Femur (tissue), 1 donor: ENCODE measurements at regions not wholly inside any gene's neighbourhood (a gene's known extent, or its start where the extent isn't known, plus 50 kb on each side); places are given as distances from the start of the nearest gene placed in this dataset.
"Not testable (repeated sequence)": the region's sequence is repeated elsewhere in the genome, so short reads cannot be mapped to it uniquely, and the experiment has no call there.

Experiments used
- DNase-seq: peaks from one replicate; pipeline ENCODE4 v3.0.0-alpha.2; 2017

GRCh38 chr11:22567759-22568158 is 57.9 kb downstream of the FANCF start:
- DNase-seq, result no peak

- no peak for DNase-seq
Observed at GRCh38 chr11:22566293-22566692, 59.3 kb downstream of the FANCF start.

GRCh38 chr11:22561283-22561682 is 64.3 kb downstream of the FANCF start:
- no peak for DNase-seq

DNA sequence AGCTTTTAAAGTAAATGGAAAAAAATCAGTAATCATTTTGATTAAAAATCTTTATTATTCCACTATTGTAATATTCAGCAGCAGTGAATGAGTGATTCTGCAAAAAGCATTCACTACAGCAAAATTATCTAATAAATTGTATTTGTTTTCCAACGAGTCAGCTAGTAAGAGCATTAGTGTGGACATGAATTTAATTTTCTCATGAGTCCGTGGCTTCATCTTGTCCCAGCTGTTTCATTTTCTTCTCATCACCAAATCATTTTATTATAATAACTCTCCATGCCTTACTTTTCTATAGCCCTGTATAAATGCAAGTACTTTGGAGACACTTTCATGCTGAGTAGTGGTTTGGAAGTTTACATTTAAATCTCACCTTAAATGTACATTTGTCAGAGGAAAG is 66.2 kb downstream of the FANCF start:
- DNase-seq, result no peak

DNA sequence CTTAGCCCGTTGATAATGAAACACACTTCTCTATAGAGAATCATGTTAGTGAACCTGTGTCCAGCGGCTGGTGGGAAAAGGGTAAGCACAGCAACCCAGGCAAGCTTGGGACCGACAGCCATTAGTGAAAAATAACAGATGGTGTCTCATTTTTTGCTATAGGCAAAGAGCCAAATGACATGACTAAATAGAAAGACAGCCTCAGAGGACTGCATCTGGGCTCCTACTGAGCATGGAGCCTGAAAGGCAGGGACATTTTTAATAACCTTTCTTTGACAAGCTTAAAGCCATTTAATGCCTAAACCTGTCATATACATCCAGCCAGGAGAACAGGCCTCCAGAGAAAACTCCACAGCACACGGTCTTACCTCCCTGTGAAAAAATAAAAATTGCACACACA is 67.0 kb downstream of the FANCF start:
- DNase-seq, result no peak

DNA sequence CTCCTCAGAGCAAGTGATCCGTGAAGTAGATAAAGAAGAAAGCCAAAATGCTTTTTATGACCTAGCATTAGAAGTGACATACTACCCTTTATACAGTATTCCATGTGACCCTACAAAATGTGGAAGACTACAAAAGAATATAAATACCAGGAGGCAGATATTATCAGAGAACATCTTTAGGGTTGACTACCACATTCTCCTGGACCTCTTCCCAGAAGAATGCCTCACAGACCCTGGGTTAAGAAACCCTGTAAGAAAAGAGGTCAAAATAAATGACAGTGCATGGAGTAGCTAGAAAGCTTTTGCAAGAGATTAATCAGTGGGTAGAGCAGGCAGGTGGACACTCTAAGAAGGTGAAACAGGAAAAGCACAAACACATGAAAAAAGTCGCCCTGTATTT is 69.2 kb downstream of the FANCF start:
- no peak for DNase-seq

DNA sequence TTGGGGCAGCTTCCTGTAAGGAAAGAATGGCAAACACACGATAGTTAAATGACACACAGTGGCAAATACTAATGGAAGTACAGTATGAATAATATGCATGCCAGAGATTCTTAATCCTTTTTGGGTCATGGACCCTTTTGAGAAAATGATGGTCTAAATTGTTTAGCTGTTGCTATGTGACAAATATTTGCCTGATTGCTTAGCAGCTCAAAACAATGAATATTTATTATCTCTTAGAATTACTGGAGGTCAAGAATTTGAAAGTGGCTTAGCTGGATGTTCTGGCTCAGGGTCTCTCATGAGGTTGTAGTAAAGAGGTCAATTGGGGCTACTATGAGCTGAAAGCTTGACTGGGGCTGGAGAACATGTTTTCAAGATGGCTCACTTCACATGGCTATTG is 69.7 kb downstream of the FANCF start:
- no peak for DNase-seq

DNA sequence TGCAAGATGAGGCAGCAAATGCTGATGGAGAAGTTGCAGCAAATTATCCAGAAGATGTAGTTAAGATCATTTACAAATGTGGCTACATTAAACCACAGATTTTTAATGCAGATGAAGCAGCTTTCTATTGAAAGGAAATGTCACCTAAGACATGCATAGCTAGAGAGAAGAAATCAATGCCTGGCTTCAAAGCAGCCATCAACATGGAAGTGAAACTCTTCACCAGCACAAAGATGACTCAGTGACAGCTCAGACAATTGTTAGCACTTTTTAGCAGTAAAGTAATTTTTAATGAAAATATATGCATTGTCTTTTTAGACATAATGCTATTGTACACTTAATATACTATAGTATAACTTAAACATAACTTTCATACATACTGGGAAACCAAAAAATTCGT is 71.4 kb downstream of the FANCF start:
- DNase-seq, result no peak

DNA sequence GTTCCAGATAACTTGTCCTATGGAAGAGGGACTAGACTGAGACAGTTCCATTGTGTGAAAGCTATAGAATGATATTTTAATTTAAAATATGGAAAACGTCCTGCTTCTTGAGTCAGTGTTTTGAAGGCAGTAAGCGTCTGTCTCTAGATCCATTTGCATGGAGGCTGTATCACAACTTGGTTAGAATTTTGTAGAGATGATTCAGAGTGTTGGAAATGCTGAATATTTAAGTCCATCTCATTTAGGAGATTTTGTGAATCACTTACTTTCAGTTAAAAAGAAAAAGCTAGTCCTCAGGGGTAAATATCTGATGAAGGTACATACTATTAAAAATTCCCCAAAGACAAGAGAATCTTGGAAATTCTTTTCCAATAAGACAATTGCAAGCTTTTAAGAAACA is 72.7 kb downstream of the FANCF start:
- no peak for DNase-seq

DNA sequence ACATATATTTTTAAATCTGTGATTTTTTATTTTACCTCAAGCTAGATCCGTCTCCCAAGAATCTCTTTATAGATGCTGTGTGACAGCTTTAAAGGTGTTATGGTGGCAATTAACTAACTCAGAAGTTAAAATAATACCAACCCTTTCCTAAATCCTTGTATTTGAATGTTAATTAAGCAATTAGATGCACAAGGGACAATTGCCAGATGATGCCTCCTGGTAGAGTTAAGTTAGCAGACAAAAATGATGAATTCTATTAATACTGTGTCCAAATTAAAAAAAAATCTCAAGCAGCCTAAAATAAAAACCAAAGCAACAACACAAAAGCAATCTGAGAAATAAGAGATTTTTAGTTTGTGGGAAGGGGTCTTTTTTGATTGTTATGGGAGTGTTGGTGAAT is 78.9 kb downstream of the FANCF start:
- DNase-seq, result no peak

- DNase-seq, result peak; percentile 41
Observed at GRCh38 chr11:22543261-22543660, 82.4 kb downstream of the FANCF start.

DNA sequence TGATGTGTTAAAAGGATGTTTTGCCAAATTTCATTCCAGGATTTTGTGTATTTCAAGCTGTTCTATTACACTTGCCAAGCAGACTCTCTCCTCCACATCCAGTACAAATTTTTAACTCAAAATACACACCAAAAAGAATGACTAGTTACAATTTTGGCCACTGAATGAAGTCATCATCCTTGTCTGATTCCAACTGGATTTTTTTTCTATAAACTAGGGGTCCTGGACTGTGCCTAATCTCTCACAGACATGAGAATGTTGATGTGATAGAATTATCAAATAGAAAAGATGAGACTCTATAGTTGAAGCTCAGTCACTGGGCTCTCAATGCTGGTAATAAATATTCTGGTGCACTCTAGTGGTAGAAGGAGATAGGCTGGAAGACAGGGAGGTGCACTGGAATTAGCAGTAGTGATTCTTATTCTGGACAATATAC is 85.8 kb downstream of the FANCF start:
- peak; percentile 23 for DNase-seq

- no peak for DNase-seq
Observed at GRCh38 chr11:22536071-22536470, 89.6 kb downstream of the FANCF start.

GRCh38 chr11:22528612-22529429 is 96.8 kb downstream of the FANCF start:
- DNase-seq, result not testable (repeated sequence)

DNA sequence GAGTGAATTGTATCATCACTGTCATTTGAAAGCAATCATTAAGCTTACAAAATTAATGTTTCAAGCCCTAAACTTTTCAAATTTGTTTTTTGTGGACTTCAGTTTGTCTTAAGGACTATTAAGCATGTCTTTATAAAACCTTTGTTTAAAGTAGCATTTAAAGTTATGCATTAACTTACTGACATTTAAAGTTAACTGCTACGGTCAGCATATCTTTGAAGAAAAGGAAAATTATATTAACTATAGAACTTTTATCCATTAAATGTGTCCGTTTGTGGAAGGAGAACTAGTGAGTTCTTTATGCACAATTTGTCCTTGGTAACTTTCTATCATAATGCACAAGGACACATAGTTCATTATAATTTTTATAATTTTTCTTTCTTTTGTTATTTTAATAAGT is 103.4 kb downstream of the FANCF start:
- DNase-seq, result no peak

DNA sequence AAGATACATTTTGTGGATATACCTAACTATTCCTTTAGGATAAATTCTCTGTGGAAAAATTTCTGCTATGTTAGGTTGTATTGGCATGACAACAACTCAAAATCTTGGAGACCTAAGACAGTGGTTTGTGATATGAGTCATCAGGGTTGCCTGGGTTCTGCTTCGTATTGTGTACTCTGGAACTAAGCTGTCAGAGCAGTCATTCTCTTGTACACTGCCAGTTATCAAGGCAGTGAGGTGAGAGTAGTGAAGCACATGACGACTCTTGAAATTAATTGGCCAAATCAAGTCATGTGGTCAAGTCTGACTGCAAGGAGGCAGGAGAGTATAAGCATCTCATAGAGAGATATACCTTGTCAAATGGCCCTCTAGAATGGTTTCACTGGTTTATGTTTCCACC is 104.4 kb downstream of the FANCF start:
- no peak for DNase-seq

DNA sequence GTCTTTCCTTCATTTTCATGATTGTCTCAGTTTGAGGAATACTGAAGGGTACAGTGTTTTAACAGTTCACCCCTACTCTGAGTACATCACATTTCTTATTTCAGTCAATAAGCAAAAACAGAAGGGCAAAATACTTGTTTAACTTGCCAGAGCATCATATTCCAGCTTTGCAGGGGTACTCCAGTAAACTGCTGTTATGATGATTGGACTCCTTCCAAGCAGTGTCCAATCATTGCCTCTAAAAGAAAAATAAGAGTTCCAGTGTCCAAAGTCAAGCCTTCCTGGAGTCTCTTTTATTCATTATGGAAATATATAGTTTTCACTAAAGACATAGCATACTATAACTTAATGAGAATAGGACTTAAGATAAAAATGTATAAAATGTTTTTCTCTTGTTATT is 105.1 kb downstream of the FANCF start:
- DNase-seq, result no peak

- not testable (repeated sequence) for DNase-seq
Observed at GRCh38 chr11:22518344-22518743, 107.3 kb downstream of the FANCF start.

GRCh38 chr11:22516111-22516510 is 109.5 kb downstream of the FANCF start:
- DNase-seq, result no peak

GRCh38 chr11:22512457-22512856 is 113.2 kb downstream of the FANCF start:
- DNase-seq, result peak; percentile 36

DNA sequence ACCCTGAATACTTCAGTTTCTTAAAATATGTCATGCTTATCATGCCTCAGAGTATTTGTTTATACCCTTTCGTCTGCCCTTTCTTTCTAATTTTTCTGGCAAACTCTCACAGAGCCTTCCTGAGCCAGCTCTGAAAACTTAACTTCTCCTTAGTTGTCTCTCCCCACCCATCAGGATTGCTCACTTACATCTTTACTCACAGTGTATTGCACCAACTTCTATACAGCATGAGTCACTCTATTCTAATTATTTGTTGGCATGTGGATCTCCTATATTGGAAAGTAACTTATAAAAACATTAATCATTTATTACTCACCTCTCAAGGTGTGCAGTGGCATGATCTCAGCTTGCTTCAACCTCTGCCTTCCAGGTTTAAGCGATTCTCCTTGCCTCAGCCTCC is 114.9 kb downstream of the FANCF start:
- DNase-seq, result no peak

- no peak for DNase-seq
Observed at GRCh38 chr11:22510010-22510409, 115.6 kb downstream of the FANCF start.

DNA sequence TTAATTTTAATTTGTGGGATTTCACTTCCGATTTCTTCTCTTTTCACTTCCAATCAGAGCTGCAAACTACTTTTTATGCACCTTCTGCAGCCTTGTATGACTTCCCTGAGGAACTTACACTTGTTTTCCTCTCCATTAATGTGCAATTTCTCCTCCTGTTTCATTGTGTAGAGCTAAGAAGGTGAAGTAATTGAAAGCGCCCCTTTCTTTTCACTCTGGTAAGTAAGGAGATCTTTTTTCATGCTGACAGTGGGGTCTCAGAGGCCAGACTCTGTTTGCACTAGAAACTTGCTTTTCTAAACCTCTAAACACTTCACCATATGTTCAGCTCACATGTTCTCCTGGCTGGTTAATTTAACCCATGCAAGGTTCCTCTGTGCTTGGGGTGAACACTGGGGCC is 117.0 kb downstream of the FANCF start:
- DNase-seq, result no peak

DNA sequence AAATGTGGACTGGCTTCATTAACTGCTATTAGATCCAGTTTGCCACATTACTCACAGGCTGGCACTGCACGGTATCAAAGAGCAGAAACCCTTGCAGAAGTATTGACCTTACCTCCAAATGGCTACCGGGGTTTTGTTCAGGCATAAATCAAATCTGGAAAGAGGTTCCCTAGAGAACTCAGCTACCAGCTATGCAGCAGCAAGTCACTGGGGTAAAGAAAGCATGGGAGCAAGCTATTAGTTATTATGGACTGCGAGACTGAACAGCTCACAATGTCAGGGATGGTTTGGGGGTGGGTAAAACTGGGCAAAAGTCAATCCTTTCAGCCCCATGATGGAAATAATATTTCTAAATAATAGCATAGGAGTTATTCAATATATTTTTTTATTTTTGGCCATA is 128.1 kb downstream of the FANCF start:
- DNase-seq, result no peak

- DNase-seq, result peak; percentile 64
Observed at GRCh38 chr11:22491555-22492225, 133.9 kb downstream of the FANCF start.
